ENCODE measurements at regions not wholly inside any gene's neighbourhood (a gene's known extent, or its start where the extent isn't known, plus 50 kb on each side); places are given as distances from the start of the nearest gene placed in this dataset.

GRCh38 chr4:117664706-117665444, 369.4 kb upstream of the NDST3 start:
- Histone ChIP-seq H3K4me2 (no peak overlapping the region), H3K27ac (no peak overlapping the region), H3K36me3 (ENCODE audit: insufficient read depth) (no peaks in the 10 kb centered on the region), H3K27me3 (ENCODE audit: insufficient read depth, low read depth) (no peaks in the 10 kb centered on the region), H3K9ac (no peak overlapping the region), H3K4me1 (ENCODE audit: low read depth, poor library complexity, severe bottlenecking) (no peaks in the 10 kb centered on the region), H4K20me1 (ENCODE audit: insufficient read depth) (no peaks in the 10 kb centered on the region), H3K4me3 (IDR thresholded peaks at IDR 0.05; ENCODE audit: insufficient read depth, low read depth, low read length) (no peak overlapping the region), H3K79me2 (ENCODE audit: insufficient read depth, low read depth) (no peaks in the 10 kb centered on the region), H2AFZ (ENCODE audit: low read depth) (no peak overlapping the region)
- no peak for TF ChIP-seq CTCF (conservative IDR thresholded peaks at IDR 0.05; ENCODE audit: low read depth, low read length)

GRCh38 chr4:117676153-117676552, 358.1 kb upstream of the NDST3 start:
- TF ChIP-seq CTCF (conservative IDR thresholded peaks at IDR 0.05; ENCODE audit: low read depth, low read length), result no peak
- H3K79me2 ChIP-seq (ENCODE audit: insufficient read depth, low read depth), result no peaks in the 10 kb centered on the region
- H3K4me1 ChIP-seq (ENCODE audit: low read depth, poor library complexity, severe bottlenecking), result no peaks in the 10 kb centered on the region
- no peaks in the 10 kb centered on the region for H4K20me1 ChIP-seq (ENCODE audit: insufficient read depth)
- H3K27me3 ChIP-seq (ENCODE audit: insufficient read depth, low read depth), result no peaks in the 10 kb centered on the region
- no peaks in the 10 kb centered on the region for H3K36me3 ChIP-seq (ENCODE audit: insufficient read depth)
- H3K9ac ChIP-seq, result no peak overlapping the region
- H3K4me3 ChIP-seq (IDR thresholded peaks at IDR 0.05; ENCODE audit: insufficient read depth, low read depth, low read length), result no peak overlapping the region
- no peak overlapping the region for H3K27ac ChIP-seq
- no peak overlapping the region for H3K4me2 ChIP-seq
- H2AFZ ChIP-seq (ENCODE audit: low read depth), result no peak overlapping the region

GRCh38 chr4:117678861-117679260, 355.4 kb upstream of the NDST3 start:
- Histone ChIP-seq H2AFZ (ENCODE audit: low read depth) (no peak overlapping the region), H3K27me3 (ENCODE audit: insufficient read depth, low read depth) (no peaks in the 10 kb centered on the region), H3K27ac (no peak overlapping the region), H4K20me1 (ENCODE audit: insufficient read depth) (no peaks in the 10 kb centered on the region), H3K9ac (no peak overlapping the region), H3K4me2 (no peak overlapping the region), H3K4me1 (ENCODE audit: low read depth, poor library complexity, severe bottlenecking) (no peaks in the 10 kb centered on the region), H3K79me2 (ENCODE audit: insufficient read depth, low read depth) (no peaks in the 10 kb centered on the region), H3K36me3 (ENCODE audit: insufficient read depth) (no peaks in the 10 kb centered on the region), H3K4me3 (IDR thresholded peaks at IDR 0.05; ENCODE audit: insufficient read depth, low read depth, low read length) (no peak overlapping the region)
- TF ChIP-seq CTCF (conservative IDR thresholded peaks at IDR 0.05; ENCODE audit: low read depth, low read length), result no peak

- no peak overlapping the region for H3K4me2 ChIP-seq
- H3K79me2 ChIP-seq (ENCODE audit: insufficient read depth, low read depth), result no peaks in the 10 kb centered on the region
- no peak overlapping the region for H3K9ac ChIP-seq
- TF ChIP-seq CTCF (conservative IDR thresholded peaks at IDR 0.05; ENCODE audit: low read depth, low read length), result no peak
- H3K27me3 ChIP-seq (ENCODE audit: insufficient read depth, low read depth), result no peaks in the 10 kb centered on the region
- H2AFZ ChIP-seq (ENCODE audit: low read depth), result no peak overlapping the region
- H4K20me1 ChIP-seq (ENCODE audit: insufficient read depth), result no peaks in the 10 kb centered on the region
- H3K27ac ChIP-seq, result no peak overlapping the region
- no peaks in the 10 kb centered on the region for H3K36me3 ChIP-seq (ENCODE audit: insufficient read depth)
- no peak overlapping the region for H3K4me3 ChIP-seq (IDR thresholded peaks at IDR 0.05; ENCODE audit: insufficient read depth, low read depth, low read length)
- H3K4me1 ChIP-seq (ENCODE audit: low read depth, poor library complexity, severe bottlenecking), result no peaks in the 10 kb centered on the region
Measured at GRCh38 chr4:117691572-117692351, 342.5 kb upstream of the NDST3 start.

Data from KMS-11 (cell line).